ENCODE measurements at regions not wholly inside any gene's neighbourhood (a gene's known extent, or its start where the extent isn't known, plus 50 kb on each side); places are given as distances from the start of the nearest gene placed in this dataset.
"Not testable (repeated sequence)": the region's sequence is repeated elsewhere in the genome, so short reads cannot be mapped to it uniquely, and the experiment has no call there.

GRCh38 chr4:154164931-154165839 lies 326.4 kb downstream of the DCHS2 start:
- DNase-seq = no peak

GRCh38 chr4:154160519-154161301 lies 330.9 kb downstream of the DCHS2 start:
- peak; percentile 91 for DNase-seq

GRCh38 chr4:154158361-154159155 lies 333.0 kb downstream of the DCHS2 start:
- no peak for DNase-seq

GRCh38 chr4:154152546-154152945 lies 339.1 kb downstream of the DCHS2 start:
- no peak for DNase-seq

GRCh38 chr4:154149236-154149635 lies 342.4 kb downstream of the DCHS2 start:
- DNase-seq = not testable (repeated sequence)

GRCh38 chr4:154143720-154144119 lies 347.9 kb downstream of the DCHS2 start:
- peak; percentile 19 for DNase-seq

GRCh38 chr4:154142664-154143063 lies 348.9 kb downstream of the DCHS2 start:
- DNase-seq = no peak

GRCh38 chr4:154140869-154141268 lies 350.7 kb downstream of the DCHS2 start:
- no peak for DNase-seq

- no peak for DNase-seq
Observed at GRCh38 chr4:154137320-154137905, 348.5 kb upstream of the SFRP2 start.

- no peak for DNase-seq
Observed at GRCh38 chr4:154135576-154135975, 346.7 kb upstream of the SFRP2 start.

- no peak for DNase-seq
Observed at GRCh38 chr4:154132406-154132805, 343.5 kb upstream of the SFRP2 start.

GRCh38 chr4:154126276-154126675 lies 337.4 kb upstream of the SFRP2 start:
- DNase-seq = no peak

GRCh38 chr4:154125340-154125739 lies 336.5 kb upstream of the SFRP2 start:
- no peak for DNase-seq

GRCh38 chr4:154124539-154125255 lies 335.8 kb upstream of the SFRP2 start:
- DNase-seq = no peak

GRCh38 chr4:154123897-154124296 lies 335.0 kb upstream of the SFRP2 start:
- DNase-seq = no peak

GRCh38 chr4:154120690-154121345 lies 331.9 kb upstream of the SFRP2 start:
- no peak for DNase-seq

GRCh38 chr4:154120006-154120676 lies 331.3 kb upstream of the SFRP2 start:
- no peak for DNase-seq

- no peak for DNase-seq
Observed at GRCh38 chr4:154119317-154119716, 330.4 kb upstream of the SFRP2 start.

GRCh38 chr4:154117726-154118125 lies 328.8 kb upstream of the SFRP2 start:
- DNase-seq = not testable (repeated sequence)

- DNase-seq = no peak
Observed at GRCh38 chr4:154107337-154107736, 318.5 kb upstream of the SFRP2 start.
